ENCODE measurements at regions not wholly inside any gene's neighbourhood (a gene's known extent, or its start where the extent isn't known, plus 50 kb on each side); places are given as distances from the start of the nearest gene placed in this dataset.

- H3K9me3 ChIP-seq (replicated peaks; ENCODE audit: control insufficient read depth, insufficient read depth, low read depth, low read length): no peaks in the 10 kb centered on the region
- H3K4me3 ChIP-seq: no peak overlapping the region
- WGBS (ENCODE audit: insufficient coverage, low coverage, missing lambda C conversion rate): no CpG with 5 or more reads among the region's 1 CpG
- H2AFZ ChIP-seq (ENCODE audit: low read depth, low read length): no peak overlapping the region
- CTCF ChIA-PET (ENCODE audit: low intra/inter-chr PET ratio): no interaction called here
- no peak overlapping the region for H3K27ac ChIP-seq (ENCODE audit: extremely low read depth, low read depth, low read length)
- H3K27me3 ChIP-seq (ENCODE audit: control insufficient read depth in 2 of 2, insufficient read depth in 2 of 2, low read length in 2 of 2): no peaks in the 10 kb centered on the region
- no peaks in the 10 kb centered on the region for H3K9me1 ChIP-seq (ENCODE audit: control insufficient read depth, insufficient read depth, low read length)
- intact Hi-C loops (cut with micrococcal nuclease): no loop called here
- DNase-seq (ENCODE audit: extremely low read depth in 1 of 4, low spot score in 3 of 4) (no peak), ATAC-seq (no peak), FAIRE-seq (no peak)
- no peaks in the 10 kb centered on the region for H3K4me1 ChIP-seq (replicated peaks in 1 of 2; ENCODE audit: control insufficient read depth in 2 of 2, insufficient read depth in 2 of 2, low read length in 2 of 2)
- H3K9ac ChIP-seq (ENCODE audit: insufficient read depth in 1 of 2, low read depth in 2 of 2, low read length in 2 of 2): no peak overlapping the region
- no peaks in the 10 kb centered on the region for H3K36me3 ChIP-seq (ENCODE audit: control insufficient read depth, insufficient read depth, low read length)
- H3K79me2 ChIP-seq (ENCODE audit: control insufficient read depth, insufficient read depth, low read length): no peaks in the 10 kb centered on the region
- in situ Hi-C loops (cut with MboI): no loop called here
- no peaks in the 10 kb centered on the region for H4K20me1 ChIP-seq (replicated peaks; ENCODE audit: control insufficient read depth, insufficient read depth, low read length)
- no peak overlapping the region for H3K4me2 ChIP-seq (ENCODE audit: insufficient read depth, low read length)
- POLR2A ChIA-PET: no interaction called here
- TF ChIP-seq, protein P1, sequence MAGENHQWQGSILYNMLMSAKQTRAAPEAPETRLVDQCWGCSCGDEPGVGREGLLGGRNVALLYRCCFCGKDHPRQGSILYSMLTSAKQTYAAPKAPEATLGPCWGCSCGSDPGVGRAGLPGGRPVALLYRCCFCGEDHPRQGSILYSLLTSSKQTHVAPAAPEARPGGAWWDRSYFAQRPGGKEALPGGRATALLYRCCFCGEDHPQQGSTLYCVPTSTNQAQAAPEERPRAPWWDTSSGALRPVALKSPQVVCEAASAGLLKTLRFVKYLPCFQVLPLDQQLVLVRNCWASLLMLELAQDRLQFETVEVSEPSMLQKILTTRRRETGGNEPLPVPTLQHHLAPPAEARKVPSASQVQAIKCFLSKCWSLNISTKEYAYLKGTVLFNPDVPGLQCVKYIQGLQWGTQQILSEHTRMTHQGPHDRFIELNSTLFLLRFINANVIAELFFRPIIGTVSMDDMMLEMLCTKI (IDR thresholded peaks at IDR 0.05; ENCODE audit: partially characterized antibody): no peak
- TF ChIP-seq BCL6 (CRISPR knock-in tag; IDR thresholded peaks at IDR 0.05): no peak
- TF ChIP-seq, protein P2, sequence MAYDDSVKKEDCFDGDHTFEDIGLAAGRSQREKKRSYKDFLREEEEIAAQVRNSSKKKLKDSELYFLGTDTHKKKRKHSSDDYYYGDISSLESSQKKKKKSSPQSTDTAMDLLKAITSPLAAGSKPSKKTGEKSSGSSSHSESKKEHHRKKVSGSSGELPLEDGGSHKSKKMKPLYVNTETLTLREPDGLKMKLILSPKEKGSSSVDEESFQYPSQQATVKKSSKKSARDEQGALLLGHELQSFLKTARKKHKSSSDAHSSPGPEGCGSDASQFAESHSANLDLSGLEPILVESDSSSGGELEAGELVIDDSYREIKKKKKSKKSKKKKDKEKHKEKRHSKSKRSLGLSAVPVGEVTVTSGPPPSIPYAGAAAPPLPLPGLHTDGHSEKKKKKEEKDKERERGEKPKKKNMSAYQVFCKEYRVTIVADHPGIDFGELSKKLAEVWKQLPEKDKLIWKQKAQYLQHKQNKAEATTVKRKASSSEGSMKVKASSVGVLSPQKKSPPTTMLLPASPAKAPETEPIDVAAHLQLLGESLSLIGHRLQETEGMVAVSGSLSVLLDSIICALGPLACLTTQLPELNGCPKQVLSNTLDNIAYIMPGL (CRISPR knock-in tag; IDR thresholded peaks at IDR 0.05): no peak
- no peak for TF ChIP-seq ZNF699 (CRISPR knock-in tag; IDR thresholded peaks at IDR 0.05; ENCODE audit: insufficient replicate concordance)
- no peak for TF ChIP-seq ZNF76 (CRISPR knock-in tag; IDR thresholded peaks at IDR 0.05; ENCODE audit: borderline replicate concordance)
- no peak for TF ChIP-seq ETV1 (tag; conservative IDR thresholded peaks at IDR 0.05; ENCODE audit: low read depth)
- no peak for TF ChIP-seq DMBX1 (CRISPR knock-in tag; IDR thresholded peaks at IDR 0.05; ENCODE audit: borderline replicate concordance)
- no peak for TF ChIP-seq XRCC5 (IDR thresholded peaks at IDR 0.05; ENCODE audit: low read depth, low read length)
- TF ChIP-seq THAP7 (CRISPR knock-in tag; IDR thresholded peaks at IDR 0.05): no peak
- no peak for TF ChIP-seq TOE1 (IDR thresholded peaks at IDR 0.05; ENCODE audit: borderline replicate concordance)
- TF ChIP-seq TOE1 (CRISPR knock-in tag; IDR thresholded peaks at IDR 0.05; ENCODE audit: borderline replicate concordance, low read depth): no peak
- TF ChIP-seq MCM5 (IDR thresholded peaks at IDR 0.05; ENCODE audit: low read depth): no peak
- no peak for TF ChIP-seq ZNF57 (CRISPR knock-in tag; IDR thresholded peaks at IDR 0.05)
- TF ChIP-seq HCFC1 (IDR thresholded peaks at IDR 0.05; ENCODE audit: low read depth, low read length): no peak
- TF ChIP-seq JUN (IDR thresholded peaks at IDR 0.05; ENCODE audit: borderline replicate concordance, low read depth, low read length): no peak
- no peak for TF ChIP-seq JUN (CRISPR knock-in tag; IDR thresholded peaks at IDR 0.05; ENCODE audit: borderline replicate concordance)
- TF ChIP-seq SIN3A (IDR thresholded peaks at IDR 0.05; ENCODE audit: borderline replicate concordance in 2 of 2, control insufficient read depth in 1 of 2, low read depth in 2 of 2, low read length in 2 of 2): no peak
- TF ChIP-seq ZNF696 (CRISPR knock-in tag; conservative IDR thresholded peaks at IDR 0.05): no peak
- TF ChIP-seq, protein P3, sequence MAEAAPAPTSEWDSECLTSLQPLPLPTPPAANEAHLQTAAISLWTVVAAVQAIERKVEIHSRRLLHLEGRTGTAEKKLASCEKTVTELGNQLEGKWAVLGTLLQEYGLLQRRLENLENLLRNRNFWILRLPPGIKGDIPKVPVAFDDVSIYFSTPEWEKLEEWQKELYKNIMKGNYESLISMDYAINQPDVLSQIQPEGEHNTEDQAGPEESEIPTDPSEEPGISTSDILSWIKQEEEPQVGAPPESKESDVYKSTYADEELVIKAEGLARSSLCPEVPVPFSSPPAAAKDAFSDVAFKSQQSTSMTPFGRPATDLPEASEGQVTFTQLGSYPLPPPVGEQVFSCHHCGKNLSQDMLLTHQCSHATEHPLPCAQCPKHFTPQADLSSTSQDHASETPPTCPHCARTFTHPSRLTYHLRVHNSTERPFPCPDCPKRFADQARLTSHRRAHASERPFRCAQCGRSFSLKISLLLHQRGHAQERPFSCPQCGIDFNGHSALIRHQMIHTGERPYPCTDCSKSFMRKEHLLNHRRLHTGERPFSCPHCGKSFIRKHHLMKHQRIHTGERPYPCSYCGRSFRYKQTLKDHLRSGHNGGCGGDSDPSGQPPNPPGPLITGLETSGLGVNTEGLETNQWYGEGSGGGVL (CRISPR knock-in tag; IDR thresholded peaks at IDR 0.05): no peak
- no TSS peak for BruUV-seq (replicated peaks)
These were observed 101.7 kb upstream of the GLRA2 start for GRCh38 chrX:14427614-14428013.
